ENCODE measurements at regions not wholly inside any gene's neighbourhood (a gene's known extent, or its start where the extent isn't known, plus 50 kb on each side); places are given as distances from the start of the nearest gene placed in this dataset.
"Not testable (repeated sequence)": the region's sequence is repeated elsewhere in the genome, so short reads cannot be mapped to it uniquely, and the experiment has no call there.

DNA sequence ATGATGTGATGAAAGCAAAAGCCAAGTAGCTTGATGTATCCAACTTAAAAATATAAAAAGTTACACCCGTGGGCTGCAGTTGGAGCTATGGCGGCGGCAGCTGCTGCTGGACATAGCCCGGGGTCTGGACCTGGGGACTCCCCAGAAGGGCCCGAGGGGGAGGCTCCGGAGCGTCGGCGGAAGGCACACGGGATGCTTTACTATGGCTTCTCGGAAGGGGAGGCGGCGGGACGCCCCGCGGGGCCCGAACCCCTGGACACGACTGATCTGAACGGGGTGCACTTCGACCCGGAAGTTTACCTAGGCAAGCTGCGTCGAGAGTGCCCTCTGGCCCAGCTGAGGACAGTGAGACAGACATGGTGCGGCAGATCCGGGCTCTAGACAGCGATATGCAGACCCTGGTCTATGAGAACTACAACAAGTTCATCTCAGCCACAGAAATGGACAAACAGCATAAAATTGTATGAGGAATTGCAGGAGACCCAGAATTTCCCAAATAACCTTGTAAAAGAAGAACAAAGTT is 109.5 kb upstream of the EEF2KMT start:
- no peak overlapping the region for H3K4me3 ChIP-seq
- DNase-seq (no peak), ATAC-seq (ENCODE audit: insufficient read depth, low FRiP score) (no peak)
- no peak overlapping the region for H3K9ac ChIP-seq (ENCODE audit: insufficient read depth in 1 of 2, low read length in 2 of 2)
- H3K36me3 ChIP-seq (ENCODE audit: control insufficient read depth in 4 of 4, insufficient read depth in 4 of 4, low read length in 4 of 4) = no peaks in the 10 kb centered on the region
- H3K4me1 ChIP-seq (ENCODE audit: control insufficient read depth in 5 of 5, insufficient read depth in 5 of 5, low read length in 5 of 5) = no peaks in the 10 kb centered on the region
- H3K27ac ChIP-seq (ENCODE audit: low read depth in 1 of 2, low read length in 1 of 2) = no peak overlapping the region
- 92 to 94% methylated on average over 26 of the region's 26 CpGs for WGBS, 2 donors
- TF ChIP-seq, protein P1, sequence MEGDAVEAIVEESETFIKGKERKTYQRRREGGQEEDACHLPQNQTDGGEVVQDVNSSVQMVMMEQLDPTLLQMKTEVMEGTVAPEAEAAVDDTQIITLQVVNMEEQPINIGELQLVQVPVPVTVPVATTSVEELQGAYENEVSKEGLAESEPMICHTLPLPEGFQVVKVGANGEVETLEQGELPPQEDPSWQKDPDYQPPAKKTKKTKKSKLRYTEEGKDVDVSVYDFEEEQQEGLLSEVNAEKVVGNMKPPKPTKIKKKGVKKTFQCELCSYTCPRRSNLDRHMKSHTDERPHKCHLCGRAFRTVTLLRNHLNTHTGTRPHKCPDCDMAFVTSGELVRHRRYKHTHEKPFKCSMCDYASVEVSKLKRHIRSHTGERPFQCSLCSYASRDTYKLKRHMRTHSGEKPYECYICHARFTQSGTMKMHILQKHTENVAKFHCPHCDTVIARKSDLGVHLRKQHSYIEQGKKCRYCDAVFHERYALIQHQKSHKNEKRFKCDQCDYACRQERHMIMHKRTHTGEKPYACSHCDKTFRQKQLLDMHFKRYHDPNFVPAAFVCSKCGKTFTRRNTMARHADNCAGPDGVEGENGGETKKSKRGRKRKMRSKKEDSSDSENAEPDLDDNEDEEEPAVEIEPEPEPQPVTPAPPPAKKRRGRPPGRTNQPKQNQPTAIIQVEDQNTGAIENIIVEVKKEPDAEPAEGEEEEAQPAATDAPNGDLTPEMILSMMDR (IDR thresholded peaks at IDR 0.05; ENCODE audit: control extremely low read depth, extremely low read depth) = no peak
- no peaks in the 10 kb centered on the region for H3K27me3 ChIP-seq (ENCODE audit: control insufficient read depth in 3 of 3, insufficient read depth in 3 of 3, low read length in 2 of 3)
- no peaks in the 10 kb centered on the region for H3K9me3 ChIP-seq (ENCODE audit: control insufficient read depth in 4 of 4, insufficient read depth in 3 of 4, low read length in 3 of 4)

DNA sequence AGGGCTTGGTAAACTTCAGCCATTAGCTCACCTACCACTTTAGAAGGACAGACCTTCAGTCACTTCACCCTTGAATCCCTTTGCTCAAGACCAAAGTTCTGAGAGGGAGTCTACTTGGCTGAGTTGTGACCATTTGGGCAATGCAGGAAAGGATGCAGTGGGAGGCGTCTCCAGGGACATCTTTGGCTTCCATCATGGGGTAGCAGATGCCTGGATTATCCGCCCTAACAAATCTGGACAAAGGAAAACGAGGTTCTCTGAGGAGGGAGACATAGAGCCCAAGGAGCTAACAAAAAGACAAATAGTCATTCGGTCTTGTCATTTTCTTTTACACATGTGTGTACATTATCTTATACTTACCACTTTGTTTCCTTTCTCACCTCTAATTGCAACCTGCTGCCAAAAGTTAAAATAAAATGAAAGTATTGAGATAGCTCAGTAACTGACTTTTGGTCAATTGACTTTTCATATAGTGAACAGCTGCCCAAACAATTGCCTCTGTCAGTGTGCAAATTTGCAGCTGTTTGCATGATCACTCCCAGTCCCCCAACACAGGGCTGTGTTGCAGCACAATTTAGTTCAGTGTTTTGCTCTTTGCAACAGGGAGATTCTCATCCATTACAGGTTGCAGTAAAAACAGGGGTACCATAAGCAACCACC is 108.9 kb upstream of the EEF2KMT start:
- WGBS, 2 donors = 72 to 78% methylated on average over 4 of the region's 4 CpGs
- no peaks in the 10 kb centered on the region for H3K4me1 ChIP-seq (ENCODE audit: control insufficient read depth in 5 of 5, insufficient read depth in 5 of 5, low read length in 5 of 5)
- DNase-seq = no peak

DNA sequence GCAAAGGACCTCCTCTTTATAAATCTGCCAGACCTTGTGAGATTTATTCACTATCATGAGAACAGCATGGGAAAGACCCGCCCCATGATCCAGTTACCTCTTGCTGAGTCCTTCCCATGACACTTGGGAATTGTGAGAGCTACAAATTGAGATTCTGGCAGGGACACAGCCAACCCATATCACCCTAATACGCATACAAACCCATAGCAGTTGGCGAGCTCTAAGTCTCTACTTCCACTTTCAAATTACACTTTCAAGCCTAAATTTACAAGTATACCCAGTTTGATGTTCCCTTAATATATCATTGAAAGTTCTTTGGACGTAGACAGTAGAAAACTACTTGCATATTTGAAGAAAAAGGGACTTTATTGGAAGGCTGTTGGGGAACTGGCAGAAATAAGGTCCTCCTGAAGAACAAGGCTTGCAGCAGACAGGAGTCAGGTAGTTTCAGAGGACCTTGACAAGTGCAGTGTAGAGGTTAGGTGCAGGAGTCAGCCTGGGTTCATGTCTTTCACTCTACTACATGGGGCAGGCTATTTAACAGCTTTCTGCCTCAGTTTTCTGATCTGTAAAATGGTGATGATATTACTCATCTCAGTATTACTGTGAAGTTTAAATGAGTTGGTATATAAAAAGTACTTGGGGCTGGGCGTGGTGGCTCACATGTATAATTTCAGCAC is 107.9 kb upstream of the EEF2KMT start:
- Histone ChIP-seq H3K4me1 (ENCODE audit: control insufficient read depth in 5 of 5, insufficient read depth in 5 of 5, low read length in 5 of 5) (no peaks in the 10 kb centered on the region), H3K4me3 (no peak overlapping the region), H3K9me3 (ENCODE audit: control insufficient read depth in 4 of 4, insufficient read depth in 3 of 4, low read length in 3 of 4) (no peaks in the 10 kb centered on the region), H3K36me3 (ENCODE audit: control insufficient read depth in 4 of 4, insufficient read depth in 4 of 4, low read length in 4 of 4) (no peaks in the 10 kb centered on the region), H3K27ac (ENCODE audit: low read depth in 1 of 2, low read length in 1 of 2) (no peak overlapping the region), H3K27me3 (ENCODE audit: control insufficient read depth in 3 of 3, insufficient read depth in 3 of 3, low read length in 2 of 3) (no peaks in the 10 kb centered on the region), H3K9ac (ENCODE audit: insufficient read depth in 1 of 2, low read length in 2 of 2) (no peak overlapping the region)
- TF ChIP-seq, protein P1 (IDR thresholded peaks at IDR 0.05; ENCODE audit: control extremely low read depth, extremely low read depth) = no peak
- no peak for DNase-seq
- 71 to 77% methylated on average over 5 of the region's 5 CpGs for WGBS, 2 donors
- ATAC-seq (ENCODE audit: insufficient read depth, low FRiP score) = no peak

More for the DNA sequence above, 108.9 kb upstream of the EEF2KMT start:
- Histone ChIP-seq H3K9ac (ENCODE audit: insufficient read depth in 1 of 2, low read length in 2 of 2) (no peak overlapping the region), H3K36me3 (ENCODE audit: control insufficient read depth in 4 of 4, insufficient read depth in 4 of 4, low read length in 4 of 4) (no peaks in the 10 kb centered on the region), H3K9me3 (ENCODE audit: control insufficient read depth in 4 of 4, insufficient read depth in 3 of 4, low read length in 3 of 4) (no peaks in the 10 kb centered on the region), H3K27ac (ENCODE audit: low read depth in 1 of 2, low read length in 1 of 2) (no peak overlapping the region), H3K27me3 (ENCODE audit: control insufficient read depth in 3 of 3, insufficient read depth in 3 of 3, low read length in 2 of 3) (no peaks in the 10 kb centered on the region), H3K4me3 (no peak overlapping the region)
- no peak for ATAC-seq (ENCODE audit: insufficient read depth, low FRiP score)
- TF ChIP-seq, protein P1 (IDR thresholded peaks at IDR 0.05; ENCODE audit: control extremely low read depth, extremely low read depth) = no peak

DNA sequence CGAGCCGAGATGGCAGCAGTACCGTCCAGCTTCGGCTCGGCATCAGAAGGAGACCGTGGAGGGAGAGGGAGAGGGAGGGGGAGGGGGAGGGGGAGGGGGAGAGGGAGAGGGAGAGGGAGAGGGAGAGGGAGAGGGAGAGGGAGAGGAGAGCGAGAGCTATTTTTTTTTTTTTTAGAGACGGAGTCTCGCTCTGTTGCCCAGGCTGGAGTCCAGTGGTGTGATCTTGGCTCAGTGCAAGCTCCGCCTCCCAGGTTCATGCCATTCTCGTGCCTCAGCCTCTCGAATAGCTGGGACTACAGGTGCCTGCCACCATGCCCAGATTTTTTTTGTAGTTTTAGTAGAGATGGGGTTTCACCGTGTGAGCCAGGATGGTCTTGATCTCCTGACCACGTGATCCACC is 106.1 kb upstream of the EEF2KMT start:
- WGBS, 2 donors = 89% methylated on average over 8 to 13 of the region's 14 CpGs
- not testable (repeated sequence) for H3K4me1 ChIP-seq (ENCODE audit: control insufficient read depth in 5 of 5, insufficient read depth in 5 of 5, low read length in 5 of 5); H3K36me3 ChIP-seq (ENCODE audit: control insufficient read depth in 4 of 4, insufficient read depth in 4 of 4, low read length in 4 of 4); H3K27me3 ChIP-seq (ENCODE audit: control insufficient read depth in 3 of 3, insufficient read depth in 3 of 3, low read length in 2 of 3); H3K9ac ChIP-seq (ENCODE audit: insufficient read depth in 1 of 2, low read length in 2 of 2); H3K27ac ChIP-seq (ENCODE audit: low read depth in 1 of 2, low read length in 1 of 2); DNase-seq; H3K4me3 ChIP-seq; ATAC-seq (ENCODE audit: insufficient read depth, low FRiP score); H3K9me3 ChIP-seq (ENCODE audit: control insufficient read depth in 4 of 4, insufficient read depth in 3 of 4, low read length in 3 of 4)

Measured in lung (tissue), 11 donors.